ENCODE measurements at regions not wholly inside any gene's neighbourhood (a gene's known extent, or its start where the extent isn't known, plus 50 kb on each side); places are given as distances from the start of the nearest gene placed in this dataset.

DNA sequence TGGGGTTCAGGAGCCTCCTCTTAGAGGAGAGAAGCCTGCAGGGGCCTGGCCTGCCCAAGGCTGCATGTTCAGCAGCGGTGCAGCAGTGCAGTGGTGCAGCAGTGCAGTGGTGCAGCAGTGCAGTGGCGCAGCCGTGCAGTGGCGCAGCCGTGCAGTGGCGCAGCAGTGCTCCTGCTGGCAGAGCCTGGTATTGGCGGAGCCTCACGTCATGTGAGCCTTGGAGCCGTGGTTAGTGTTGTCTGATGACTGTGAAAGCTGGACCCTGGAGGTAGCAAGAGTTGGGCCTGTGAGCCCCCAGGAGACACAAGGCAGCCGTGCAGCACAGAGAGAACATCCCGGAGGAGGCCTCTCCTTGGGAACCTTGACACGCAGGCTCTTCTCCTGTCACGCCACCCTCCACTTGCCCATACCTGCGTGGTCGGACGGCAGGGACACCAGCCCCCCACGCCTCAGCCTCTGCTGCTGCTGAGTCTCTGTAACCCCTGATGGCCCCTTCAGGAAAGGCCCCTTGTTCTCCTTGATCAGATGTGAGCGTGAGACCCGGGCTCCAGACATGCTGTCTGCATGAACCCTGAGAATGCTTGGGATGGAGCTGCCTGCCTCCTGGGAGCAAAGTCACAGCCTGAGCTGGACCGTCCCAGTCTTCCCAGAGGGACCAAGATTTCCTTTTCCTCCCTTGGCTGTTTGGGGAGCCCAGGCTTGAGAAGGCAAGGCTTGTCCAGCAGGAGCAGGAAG, 193.7 kb downstream of the KIF26A start:
- Histone ChIP-seq H3K9ac (ENCODE audit: insufficient read depth, low read length, poor library complexity, severe bottlenecking) (no peak overlapping the region), H3K36me3 (replicated peaks in 1 of 2; ENCODE audit: control insufficient read depth in 1 of 2, insufficient read depth in 2 of 2, low read length in 2 of 2) (no peaks in the 10 kb centered on the region), H3K4me3 (replicated peaks in 1 of 3; ENCODE audit: low read depth in 2 of 3, low read length in 3 of 3) (no peak overlapping the region), H3K27ac (ENCODE audit: low read depth in 1 of 2, low read length in 2 of 2) (no peak overlapping the region), H3K4me2 (replicated peaks; ENCODE audit: extremely low read depth, low read length, poor library complexity, severe bottlenecking) (no peak overlapping the region), H2AFZ (ENCODE audit: insufficient read depth, low read depth, low read length, poor library complexity, severe bottlenecking) (no peak overlapping the region), H3K27me3 (ENCODE audit: control insufficient read depth in 2 of 2, insufficient read depth in 2 of 2, low read length in 2 of 2) (no peaks in the 10 kb centered on the region), H3K79me2 (ENCODE audit: insufficient read depth, low read length) (no peaks in the 10 kb centered on the region), H3K9me3 (replicated peaks in 1 of 2; ENCODE audit: control insufficient read depth in 1 of 2, insufficient read depth in 1 of 2, low read length in 2 of 2) (peaks cover 6 to 8% of the 10 kb centered on the region in 2 donors), H4K20me1 (ENCODE audit: insufficient read depth, low read length) (no peaks in the 10 kb centered on the region), H3K4me1 (ENCODE audit: control insufficient read depth in 1 of 2, insufficient read depth in 2 of 2, low read length in 2 of 2) (no peaks in the 10 kb centered on the region)
- WGBS (ENCODE audit: insufficient coverage), result 94% methylated on average over 20 of the region's 20 CpGs
- TF ChIP-seq, protein P1, sequence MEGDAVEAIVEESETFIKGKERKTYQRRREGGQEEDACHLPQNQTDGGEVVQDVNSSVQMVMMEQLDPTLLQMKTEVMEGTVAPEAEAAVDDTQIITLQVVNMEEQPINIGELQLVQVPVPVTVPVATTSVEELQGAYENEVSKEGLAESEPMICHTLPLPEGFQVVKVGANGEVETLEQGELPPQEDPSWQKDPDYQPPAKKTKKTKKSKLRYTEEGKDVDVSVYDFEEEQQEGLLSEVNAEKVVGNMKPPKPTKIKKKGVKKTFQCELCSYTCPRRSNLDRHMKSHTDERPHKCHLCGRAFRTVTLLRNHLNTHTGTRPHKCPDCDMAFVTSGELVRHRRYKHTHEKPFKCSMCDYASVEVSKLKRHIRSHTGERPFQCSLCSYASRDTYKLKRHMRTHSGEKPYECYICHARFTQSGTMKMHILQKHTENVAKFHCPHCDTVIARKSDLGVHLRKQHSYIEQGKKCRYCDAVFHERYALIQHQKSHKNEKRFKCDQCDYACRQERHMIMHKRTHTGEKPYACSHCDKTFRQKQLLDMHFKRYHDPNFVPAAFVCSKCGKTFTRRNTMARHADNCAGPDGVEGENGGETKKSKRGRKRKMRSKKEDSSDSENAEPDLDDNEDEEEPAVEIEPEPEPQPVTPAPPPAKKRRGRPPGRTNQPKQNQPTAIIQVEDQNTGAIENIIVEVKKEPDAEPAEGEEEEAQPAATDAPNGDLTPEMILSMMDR (IDR thresholded peaks at IDR 0.05), result no peak
- peaks cover 4 to 25% (median 14%) of the 10 kb centered on the region in 7 donors for H3K9me3 Mint-ChIP-seq
- H3K36me3 Mint-ChIP-seq, result no peaks in the 10 kb centered on the region
- H3K27me3 Mint-ChIP-seq (ENCODE audit: low read depth in 3 of 3), result peaks cover 0 to 10% (median 2%) of the 10 kb centered on the region in 3 donors
- no peaks in the 10 kb centered on the region for H3K4me1 Mint-ChIP-seq
- H3K27ac Mint-ChIP-seq, result no peak overlapping the region
- DNase-seq, result no peak
- no peak overlapping the region for H3K4me3 Mint-ChIP-seq
- intact Hi-C loops (cut with micrococcal nuclease), result no loop called here

DNA sequence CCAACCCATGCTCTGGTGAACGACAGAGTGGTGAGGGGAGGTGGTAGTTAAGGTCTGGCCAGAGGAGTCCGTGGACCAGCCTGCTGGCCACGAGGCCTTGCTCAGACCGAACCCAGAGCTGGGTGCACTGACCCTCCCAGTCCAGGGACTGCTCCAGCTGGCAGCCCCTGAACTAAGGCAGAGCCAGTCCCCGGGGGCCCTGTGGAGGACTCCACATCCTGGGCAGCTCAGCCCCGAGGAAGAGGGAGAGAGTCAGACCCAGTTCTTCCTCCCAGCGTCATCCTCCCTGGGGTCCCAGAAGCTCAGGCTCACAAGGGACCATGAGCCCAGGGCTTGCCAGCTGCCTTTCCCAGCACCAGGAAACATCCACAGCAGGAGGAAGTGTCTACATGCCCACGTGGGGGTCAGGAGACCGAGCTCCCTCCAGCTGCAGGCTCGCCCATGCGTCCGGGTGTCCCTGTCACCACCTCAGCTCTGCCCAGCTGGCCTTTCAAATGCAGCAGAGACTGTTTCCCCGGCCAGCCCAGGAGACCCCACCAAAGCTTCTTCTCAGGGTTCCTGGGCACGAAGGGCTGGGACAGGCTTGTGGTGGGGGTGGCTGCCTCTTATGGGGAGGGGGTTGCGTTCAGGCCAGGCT, 194.4 kb downstream of the KIF26A start:
- Histone ChIP-seq H4K20me1 (ENCODE audit: insufficient read depth, low read length) (no peaks in the 10 kb centered on the region), H3K79me2 (ENCODE audit: insufficient read depth, low read length) (no peaks in the 10 kb centered on the region), H3K9ac (ENCODE audit: insufficient read depth, low read length, poor library complexity, severe bottlenecking) (no peak overlapping the region), H3K27ac (ENCODE audit: low read depth in 1 of 2, low read length in 2 of 2) (no peak overlapping the region), H3K4me1 (ENCODE audit: control insufficient read depth in 1 of 2, insufficient read depth in 2 of 2, low read length in 2 of 2) (no peaks in the 10 kb centered on the region), H2AFZ (ENCODE audit: insufficient read depth, low read depth, low read length, poor library complexity, severe bottlenecking) (no peak overlapping the region), H3K4me3 (replicated peaks in 1 of 3; ENCODE audit: low read depth in 2 of 3, low read length in 3 of 3) (no peak overlapping the region), H3K4me2 (replicated peaks; ENCODE audit: extremely low read depth, low read length, poor library complexity, severe bottlenecking) (no peak overlapping the region), H3K9me3 (replicated peaks in 1 of 2; ENCODE audit: control insufficient read depth in 1 of 2, insufficient read depth in 1 of 2, low read length in 2 of 2) (peaks cover 6 to 12% of the 10 kb centered on the region in 2 donors), H3K36me3 (replicated peaks in 1 of 2; ENCODE audit: control insufficient read depth in 1 of 2, insufficient read depth in 2 of 2, low read length in 2 of 2) (no peaks in the 10 kb centered on the region), H3K27me3 (ENCODE audit: control insufficient read depth in 2 of 2, insufficient read depth in 2 of 2, low read length in 2 of 2) (no peaks in the 10 kb centered on the region)
- peaks cover 4 to 28% (median 14%) of the 10 kb centered on the region in 7 donors for H3K9me3 Mint-ChIP-seq
- TF ChIP-seq, protein P1 (IDR thresholded peaks at IDR 0.05), result no peak
- peaks cover 0 to 10% (median 0%) of the 10 kb centered on the region in 3 donors for H3K27me3 Mint-ChIP-seq (ENCODE audit: low read depth in 3 of 3)
- DNase-seq, result no peak
- no peaks in the 10 kb centered on the region for H3K4me1 Mint-ChIP-seq
- no peaks in the 10 kb centered on the region for H3K36me3 Mint-ChIP-seq
- H3K4me3 Mint-ChIP-seq, result no peak overlapping the region
- intact Hi-C loops (cut with micrococcal nuclease), result no loop called here
- no peak overlapping the region for H3K27ac Mint-ChIP-seq
- 56% methylated on average over 12 of the region's 15 CpGs for WGBS (ENCODE audit: insufficient coverage)

Data from CD14-positive monocyte (primary cell).